ENCODE measurements at regions not wholly inside any gene's neighbourhood (a gene's known extent, or its start where the extent isn't known, plus 50 kb on each side); places are given as distances from the start of the nearest gene placed in this dataset.

GRCh38 chr5:158463938-158464337, 605.0 kb upstream of the CLINT1 start (continued):
- TF ChIP-seq CTCF (CRISPR knock-in tag; IDR thresholded peaks at IDR 0.05): no peak
- no peak for TF ChIP-seq NFRKB (IDR thresholded peaks at IDR 0.05)
- no peak for TF ChIP-seq BRCA1 (CRISPR knock-in tag; IDR thresholded peaks at IDR 0.05)
- no peak for TF ChIP-seq SMARCE1 (IDR thresholded peaks at IDR 0.05; ENCODE audit: borderline replicate concordance)
- TF ChIP-seq, protein P1, sequence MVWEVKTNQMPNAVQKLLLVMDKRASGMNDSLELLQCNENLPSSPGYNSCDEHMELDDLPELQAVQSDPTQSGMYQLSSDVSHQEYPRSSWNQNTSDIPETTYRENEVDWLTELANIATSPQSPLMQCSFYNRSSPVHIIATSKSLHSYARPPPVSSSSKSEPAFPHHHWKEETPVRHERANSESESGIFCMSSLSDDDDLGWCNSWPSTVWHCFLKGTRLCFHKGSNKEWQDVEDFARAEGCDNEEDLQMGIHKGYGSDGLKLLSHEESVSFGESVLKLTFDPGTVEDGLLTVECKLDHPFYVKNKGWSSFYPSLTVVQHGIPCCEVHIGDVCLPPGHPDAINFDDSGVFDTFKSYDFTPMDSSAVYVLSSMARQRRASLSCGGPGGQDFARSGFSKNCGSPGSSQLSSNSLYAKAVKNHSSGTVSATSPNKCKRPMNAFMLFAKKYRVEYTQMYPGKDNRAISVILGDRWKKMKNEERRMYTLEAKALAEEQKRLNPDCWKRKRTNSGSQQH (CRISPR knock-in tag; IDR thresholded peaks at IDR 0.05; ENCODE audit: low read depth): no peak
- no peak for TF ChIP-seq ZNF776 (CRISPR knock-in tag; IDR thresholded peaks at IDR 0.05)
- no peak for TF ChIP-seq NFE2L1 (CRISPR knock-in tag; IDR thresholded peaks at IDR 0.05; ENCODE audit: borderline replicate concordance)
- no peak for TF ChIP-seq ADNP (CRISPR knock-in tag; IDR thresholded peaks at IDR 0.05)
- no peak for TF ChIP-seq ZNF207 (IDR thresholded peaks at IDR 0.05; ENCODE audit: borderline replicate concordance)
- no peak for TF ChIP-seq ZBTB20 (CRISPR knock-in tag; IDR thresholded peaks at IDR 0.05; ENCODE audit: borderline replicate concordance, low read depth)
- TF ChIP-seq ZNF646 (CRISPR knock-in tag; IDR thresholded peaks at IDR 0.05): no peak
- TF ChIP-seq, protein P2, sequence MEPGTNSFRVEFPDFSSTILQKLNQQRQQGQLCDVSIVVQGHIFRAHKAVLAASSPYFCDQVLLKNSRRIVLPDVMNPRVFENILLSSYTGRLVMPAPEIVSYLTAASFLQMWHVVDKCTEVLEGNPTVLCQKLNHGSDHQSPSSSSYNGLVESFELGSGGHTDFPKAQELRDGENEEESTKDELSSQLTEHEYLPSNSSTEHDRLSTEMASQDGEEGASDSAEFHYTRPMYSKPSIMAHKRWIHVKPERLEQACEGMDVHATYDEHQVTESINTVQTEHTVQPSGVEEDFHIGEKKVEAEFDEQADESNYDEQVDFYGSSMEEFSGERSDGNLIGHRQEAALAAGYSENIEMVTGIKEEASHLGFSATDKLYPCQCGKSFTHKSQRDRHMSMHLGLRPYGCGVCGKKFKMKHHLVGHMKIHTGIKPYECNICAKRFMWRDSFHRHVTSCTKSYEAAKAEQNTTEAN (CRISPR knock-in tag; conservative IDR thresholded peaks at IDR 0.05): no peak
- TF ChIP-seq TCF7L2 (IDR thresholded peaks at IDR 0.05; ENCODE audit: low read depth, low read length): no peak
- peak; percentile 56; the same call in 1 of the 2 replicates for TF ChIP-seq SALL1 (CRISPR knock-in tag; IDR thresholded peaks at IDR 0.05)
- no peak for TF ChIP-seq FOXA1 (IDR thresholded peaks at IDR 0.05)
- no peak for TF ChIP-seq FOXA1 (CRISPR knock-in tag; IDR thresholded peaks at IDR 0.05)
- TF ChIP-seq GZF1 (CRISPR knock-in tag; IDR thresholded peaks at IDR 0.05): no peak
- peak; percentile 23; the same call in 1 of the 2 replicates for TF ChIP-seq ELF1 (CRISPR knock-in tag; IDR thresholded peaks at IDR 0.05)
- TF ChIP-seq, protein P3, sequence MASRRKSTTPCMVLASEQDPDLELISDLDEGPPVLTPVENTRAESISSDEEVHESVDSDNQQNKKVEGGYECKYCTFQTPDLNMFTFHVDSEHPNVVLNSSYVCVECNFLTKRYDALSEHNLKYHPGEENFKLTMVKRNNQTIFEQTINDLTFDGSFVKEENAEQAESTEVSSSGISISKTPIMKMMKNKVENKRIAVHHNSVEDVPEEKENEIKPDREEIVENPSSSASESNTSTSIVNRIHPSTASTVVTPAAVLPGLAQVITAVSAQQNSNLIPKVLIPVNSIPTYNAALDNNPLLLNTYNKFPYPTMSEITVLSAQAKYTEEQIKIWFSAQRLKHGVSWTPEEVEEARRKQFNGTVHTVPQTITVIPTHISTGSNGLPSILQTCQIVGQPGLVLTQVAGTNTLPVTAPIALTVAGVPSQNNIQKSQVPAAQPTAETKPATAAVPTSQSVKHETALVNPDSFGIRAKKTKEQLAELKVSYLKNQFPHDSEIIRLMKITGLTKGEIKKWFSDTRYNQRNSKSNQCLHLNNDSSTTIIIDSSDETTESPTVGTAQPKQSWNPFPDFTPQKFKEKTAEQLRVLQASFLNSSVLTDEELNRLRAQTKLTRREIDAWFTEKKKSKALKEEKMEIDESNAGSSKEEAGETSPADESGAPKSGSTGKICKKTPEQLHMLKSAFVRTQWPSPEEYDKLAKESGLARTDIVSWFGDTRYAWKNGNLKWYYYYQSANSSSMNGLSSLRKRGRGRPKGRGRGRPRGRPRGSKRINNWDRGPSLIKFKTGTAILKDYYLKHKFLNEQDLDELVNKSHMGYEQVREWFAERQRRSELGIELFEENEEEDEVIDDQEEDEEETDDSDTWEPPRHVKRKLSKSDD (CRISPR knock-in tag; IDR thresholded peaks at IDR 0.05; ENCODE audit: low read depth): no peak
